ENCODE measurements at regions not wholly inside any gene's neighbourhood (a gene's known extent, or its start where the extent isn't known, plus 50 kb on each side); places are given as distances from the start of the nearest gene placed in this dataset.

DNA sequence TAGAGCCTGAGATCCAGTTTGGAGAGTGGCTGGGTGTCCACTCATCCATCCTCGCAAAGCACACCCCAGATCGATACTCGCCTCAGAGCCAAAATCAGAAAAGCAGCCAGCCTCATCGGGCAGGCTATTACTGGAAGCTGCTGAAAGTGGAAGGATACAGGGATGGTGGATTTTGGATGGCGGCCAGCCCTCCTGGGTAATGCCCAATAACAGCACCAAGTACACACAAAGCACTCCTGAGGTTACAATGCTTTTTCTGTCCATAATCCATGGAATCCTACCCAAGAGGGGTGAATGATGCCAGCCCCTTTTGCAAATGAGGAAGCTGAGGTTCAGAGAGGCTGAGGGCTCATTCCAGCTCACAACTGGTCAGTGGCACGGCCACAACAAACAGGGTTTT is 93.1 kb upstream of the SLC6A11 start:
- H3K4me3 ChIP-seq (replicated peaks; ENCODE audit: low read depth, low read length) = no peak overlapping the region
- TF ChIP-seq, protein P1, sequence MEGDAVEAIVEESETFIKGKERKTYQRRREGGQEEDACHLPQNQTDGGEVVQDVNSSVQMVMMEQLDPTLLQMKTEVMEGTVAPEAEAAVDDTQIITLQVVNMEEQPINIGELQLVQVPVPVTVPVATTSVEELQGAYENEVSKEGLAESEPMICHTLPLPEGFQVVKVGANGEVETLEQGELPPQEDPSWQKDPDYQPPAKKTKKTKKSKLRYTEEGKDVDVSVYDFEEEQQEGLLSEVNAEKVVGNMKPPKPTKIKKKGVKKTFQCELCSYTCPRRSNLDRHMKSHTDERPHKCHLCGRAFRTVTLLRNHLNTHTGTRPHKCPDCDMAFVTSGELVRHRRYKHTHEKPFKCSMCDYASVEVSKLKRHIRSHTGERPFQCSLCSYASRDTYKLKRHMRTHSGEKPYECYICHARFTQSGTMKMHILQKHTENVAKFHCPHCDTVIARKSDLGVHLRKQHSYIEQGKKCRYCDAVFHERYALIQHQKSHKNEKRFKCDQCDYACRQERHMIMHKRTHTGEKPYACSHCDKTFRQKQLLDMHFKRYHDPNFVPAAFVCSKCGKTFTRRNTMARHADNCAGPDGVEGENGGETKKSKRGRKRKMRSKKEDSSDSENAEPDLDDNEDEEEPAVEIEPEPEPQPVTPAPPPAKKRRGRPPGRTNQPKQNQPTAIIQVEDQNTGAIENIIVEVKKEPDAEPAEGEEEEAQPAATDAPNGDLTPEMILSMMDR (IDR thresholded peaks at IDR 0.05; ENCODE audit: low read depth, low read length, missing control alignments) = no peak
- no peak for DNase-seq (ENCODE audit: extremely low read depth, low read depth)

DNA sequence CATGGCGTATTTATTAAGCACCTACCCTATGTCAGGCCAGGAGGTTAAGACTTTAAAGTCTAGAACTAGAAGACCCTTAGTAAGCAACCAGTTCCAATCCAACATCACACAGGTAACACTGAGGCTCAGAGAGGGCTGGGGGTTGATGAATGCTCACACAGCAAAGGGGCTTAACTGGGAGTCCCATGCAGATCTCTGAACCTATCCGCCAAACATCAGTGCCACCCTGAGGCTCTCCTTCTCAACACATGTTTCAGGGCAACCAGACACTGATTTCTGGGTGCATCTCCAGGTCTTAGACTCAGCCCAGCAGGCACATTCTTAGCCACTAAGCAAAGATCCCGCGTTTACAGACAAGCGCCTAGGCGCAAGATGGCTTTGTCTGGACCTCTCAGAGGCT is 92.0 kb upstream of the SLC6A11 start:
- TF ChIP-seq, protein P1 (IDR thresholded peaks at IDR 0.05; ENCODE audit: low read depth, low read length, missing control alignments) = no peak
- no peak for DNase-seq (ENCODE audit: extremely low read depth, low read depth)
- H3K4me3 ChIP-seq (replicated peaks; ENCODE audit: low read depth, low read length) = no peak overlapping the region

DNA sequence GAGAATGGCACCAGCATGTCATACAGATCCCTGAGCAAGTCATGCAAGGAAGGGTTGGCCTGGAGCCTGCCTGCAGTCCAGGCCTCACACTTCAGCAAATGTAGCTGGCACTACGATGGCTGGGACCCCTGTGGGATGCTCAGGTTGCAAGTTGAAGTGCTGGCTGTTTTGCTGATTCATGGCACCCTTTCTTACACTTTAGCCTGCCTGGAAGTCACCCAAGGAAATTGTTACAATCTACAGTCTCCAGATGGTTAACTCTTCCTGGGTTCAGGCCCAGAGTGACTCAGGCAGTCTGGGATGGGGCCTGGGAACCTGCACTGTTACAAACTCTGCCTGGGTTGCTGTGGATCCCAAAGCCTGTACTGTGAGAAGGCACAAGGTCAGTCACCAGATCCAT is 91.0 kb upstream of the SLC6A11 start:
- no peak overlapping the region for H3K4me3 ChIP-seq (replicated peaks; ENCODE audit: low read depth, low read length)
- no peak for DNase-seq (ENCODE audit: extremely low read depth, low read depth)
- TF ChIP-seq, protein P1 (IDR thresholded peaks at IDR 0.05; ENCODE audit: low read depth, low read length, missing control alignments) = no peak

DNA sequence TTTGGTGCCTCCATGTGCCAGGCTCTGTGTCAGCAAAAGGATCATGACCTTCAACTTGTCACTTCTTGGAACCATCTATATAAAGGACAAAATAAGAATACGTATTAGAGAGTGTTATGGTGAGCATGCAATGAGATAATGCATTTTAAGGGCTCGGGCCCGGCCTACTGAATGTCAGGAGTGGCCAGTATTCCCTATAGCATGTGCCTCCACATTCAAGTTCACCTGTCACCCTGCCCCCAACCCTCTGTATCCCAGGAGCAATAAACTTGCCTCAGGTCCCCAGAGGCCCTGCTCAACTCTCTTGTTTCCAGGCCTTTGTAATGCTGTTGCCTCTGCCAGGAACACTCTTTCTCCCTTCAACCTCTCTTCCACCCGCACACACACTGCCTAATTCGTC is 90.2 kb upstream of the SLC6A11 start:
- H3K4me3 ChIP-seq (replicated peaks; ENCODE audit: low read depth, low read length) = no peak overlapping the region
- TF ChIP-seq, protein P1 (IDR thresholded peaks at IDR 0.05; ENCODE audit: low read depth, low read length, missing control alignments) = no peak
- DNase-seq (ENCODE audit: extremely low read depth, low read depth) = no peak

DNA sequence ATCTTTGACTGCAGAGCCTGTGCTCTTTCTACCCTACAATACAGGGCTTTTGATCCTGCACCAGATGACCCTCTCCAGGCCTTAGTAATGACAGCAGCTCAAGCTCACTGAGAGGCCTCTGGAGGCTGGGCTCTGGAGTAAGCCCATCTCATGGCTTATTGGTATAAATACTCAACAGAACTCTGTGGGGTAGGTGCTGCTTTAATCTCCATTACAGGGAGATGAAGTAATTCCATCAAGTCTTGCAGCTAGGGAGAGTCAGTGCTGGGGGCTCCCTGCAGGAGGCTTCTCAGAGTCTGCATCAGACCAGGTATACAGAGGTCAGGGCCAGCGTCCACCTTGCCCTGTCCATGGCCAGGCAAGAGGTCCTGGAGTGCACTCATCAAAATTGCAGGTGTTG is 89.2 kb upstream of the SLC6A11 start:
- H3K4me3 ChIP-seq (replicated peaks; ENCODE audit: low read depth, low read length) = no peak overlapping the region
- TF ChIP-seq, protein P1 (IDR thresholded peaks at IDR 0.05; ENCODE audit: low read depth, low read length, missing control alignments) = no peak
- DNase-seq (ENCODE audit: extremely low read depth, low read depth) = no peak

DNA sequence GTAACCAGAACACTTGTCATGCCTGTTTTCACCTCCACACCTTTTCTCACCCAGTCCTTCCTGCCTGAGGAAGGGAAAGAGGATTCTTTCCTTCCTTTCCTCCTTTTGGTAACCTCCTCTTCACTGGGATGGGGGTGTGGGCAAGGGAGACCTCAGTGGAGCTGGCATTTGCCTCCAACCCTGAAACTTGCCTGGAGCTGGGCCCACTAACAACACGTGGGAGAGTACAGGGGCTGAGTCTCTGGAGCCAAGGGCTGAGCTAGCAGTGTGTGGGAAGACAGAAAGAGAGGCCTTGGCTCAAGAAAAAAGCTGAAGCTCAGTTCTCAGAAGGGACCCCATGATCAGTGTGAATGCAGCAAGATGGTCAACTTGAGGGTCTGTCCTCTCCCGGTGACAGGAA is 86.6 kb upstream of the SLC6A11 start:
- H3K4me3 ChIP-seq (replicated peaks; ENCODE audit: low read depth, low read length) = no peak overlapping the region
- no peak for DNase-seq (ENCODE audit: extremely low read depth, low read depth)
- TF ChIP-seq, protein P1 (IDR thresholded peaks at IDR 0.05; ENCODE audit: low read depth, low read length, missing control alignments) = no peak

GRCh38 chr3:10732292-10732691 is 83.7 kb upstream of the SLC6A11 start:
- no peak overlapping the region for H3K4me3 ChIP-seq (replicated peaks; ENCODE audit: low read depth, low read length)
- TF ChIP-seq, protein P1 (IDR thresholded peaks at IDR 0.05; ENCODE audit: low read depth, low read length, missing control alignments) = no peak
- no peak for DNase-seq (ENCODE audit: extremely low read depth, low read depth)

Data from HFF-Myc (cell line).